ENCODE measurements at regions not wholly inside any gene's neighbourhood (a gene's known extent, or its start where the extent isn't known, plus 50 kb on each side); places are given as distances from the start of the nearest gene placed in this dataset.

DNA sequence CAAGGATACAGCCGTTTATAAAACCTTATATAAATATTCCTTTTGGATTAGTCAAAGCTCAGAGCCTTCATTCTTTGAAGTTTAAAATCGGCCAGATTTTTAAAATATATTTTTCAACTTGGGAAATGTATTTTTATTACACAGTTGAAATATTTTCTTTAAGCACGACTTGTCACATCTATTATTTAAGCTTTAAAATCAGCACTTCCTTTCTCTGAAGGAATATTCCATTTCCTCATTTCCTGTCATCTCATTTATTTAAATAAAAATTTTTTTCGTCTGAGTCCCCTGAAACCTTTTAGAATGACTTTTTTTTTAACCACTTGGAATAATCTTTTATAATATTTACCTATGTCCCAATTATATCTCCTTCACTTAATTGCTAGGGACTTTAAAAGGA, 107.5 kb upstream of the PDE3A start:
- no peak for DNase-seq (ENCODE audit: low read depth in 2 of 2)

DNA sequence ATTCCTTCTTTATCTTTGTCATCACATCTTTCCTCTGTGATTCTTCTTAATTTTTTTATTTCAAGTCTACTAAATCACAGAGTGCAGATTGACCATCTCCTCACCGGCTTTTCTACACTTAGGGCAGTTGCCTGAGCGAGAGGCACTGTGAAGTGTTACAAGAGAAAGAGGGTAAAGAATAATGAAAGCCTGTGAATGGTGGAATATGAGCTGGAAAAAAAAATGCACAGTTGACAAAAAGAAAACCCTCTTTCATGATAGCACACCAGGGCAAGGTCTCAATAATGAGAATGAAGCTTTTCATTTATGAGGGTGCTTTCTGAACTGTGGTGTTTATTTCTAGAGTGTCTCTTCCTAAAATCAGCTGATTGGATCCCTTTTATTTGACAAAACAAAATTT, 106.2 kb upstream of the PDE3A start:
- no peak for DNase-seq (ENCODE audit: low read depth in 2 of 2)

DNA sequence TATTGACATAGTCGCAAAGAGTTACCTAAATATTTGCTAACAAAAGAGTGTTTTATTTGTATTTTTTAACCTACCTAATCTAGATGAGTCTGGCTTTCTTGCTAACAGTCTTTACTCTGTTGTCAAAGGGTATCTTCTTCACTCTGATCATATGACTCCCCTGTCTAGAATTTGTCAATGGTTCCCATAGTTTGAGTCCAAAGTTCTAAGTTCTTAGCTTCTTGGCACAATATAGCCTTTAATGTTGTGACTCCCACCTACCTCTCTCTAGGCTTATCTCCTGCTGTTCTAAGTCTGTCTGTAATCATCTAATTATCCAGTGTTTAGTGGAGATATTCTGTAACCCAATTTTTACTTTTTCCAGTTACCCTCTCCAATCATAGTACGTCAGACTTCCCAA, 104.3 kb upstream of the PDE3A start:
- no peak for DNase-seq (ENCODE audit: low read depth in 2 of 2)

DNA sequence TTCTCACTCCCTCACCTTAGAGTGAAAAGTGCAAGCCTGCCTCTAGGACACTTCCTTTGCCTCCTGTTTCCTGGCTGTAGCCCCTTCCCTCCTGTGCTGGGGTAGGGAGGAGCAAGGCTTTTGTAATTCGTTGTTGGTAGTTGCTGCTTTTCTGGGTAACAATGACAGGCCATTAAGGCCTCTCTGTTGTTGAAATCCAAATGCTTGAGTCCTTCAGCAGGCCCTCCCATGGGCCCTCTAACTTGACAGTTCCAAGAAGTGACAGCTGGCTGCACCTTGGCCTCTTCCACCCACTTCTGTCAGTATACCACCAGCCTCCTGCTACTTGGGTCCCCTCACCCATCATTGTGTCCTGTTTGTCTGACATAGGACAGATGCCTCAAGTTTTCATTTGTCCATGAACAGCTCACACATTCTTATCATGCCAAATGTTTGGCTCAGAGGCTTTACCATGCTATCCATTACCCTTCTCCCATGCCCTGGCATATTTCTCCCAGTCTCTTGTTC, 103.7 kb upstream of the PDE3A start:
- no peak for DNase-seq (ENCODE audit: low read depth in 2 of 2)

DNA sequence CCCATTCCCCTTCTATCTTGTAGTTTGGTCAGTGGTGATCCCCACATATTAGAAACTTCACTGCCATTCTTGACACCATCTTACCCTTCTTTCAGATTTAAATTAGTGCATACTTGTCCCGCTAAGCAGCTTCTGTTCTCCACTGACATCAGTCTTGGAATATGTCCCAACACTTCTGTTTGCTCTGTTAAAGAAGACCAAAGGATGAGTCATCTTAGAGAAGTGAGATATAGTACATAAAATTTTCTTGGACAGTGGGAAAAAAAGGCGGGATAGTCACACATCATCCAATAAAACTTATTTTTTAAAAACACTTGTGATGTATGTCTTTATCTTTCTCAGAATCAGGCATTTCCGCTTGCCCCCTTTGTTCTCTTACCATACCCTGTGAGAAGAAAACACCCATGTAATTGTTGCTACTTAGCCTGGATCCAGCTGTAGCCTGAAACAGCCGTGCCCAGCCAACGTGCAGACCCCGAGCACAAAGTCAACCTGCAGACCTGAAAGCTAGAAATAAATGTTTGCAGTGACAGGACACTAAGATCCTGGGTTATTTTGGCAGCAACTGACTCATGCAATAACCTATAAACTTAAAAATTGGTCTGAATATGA, 100.1 kb upstream of the PDE3A start:
- no peak for DNase-seq (ENCODE audit: low read depth in 2 of 2)

DNA sequence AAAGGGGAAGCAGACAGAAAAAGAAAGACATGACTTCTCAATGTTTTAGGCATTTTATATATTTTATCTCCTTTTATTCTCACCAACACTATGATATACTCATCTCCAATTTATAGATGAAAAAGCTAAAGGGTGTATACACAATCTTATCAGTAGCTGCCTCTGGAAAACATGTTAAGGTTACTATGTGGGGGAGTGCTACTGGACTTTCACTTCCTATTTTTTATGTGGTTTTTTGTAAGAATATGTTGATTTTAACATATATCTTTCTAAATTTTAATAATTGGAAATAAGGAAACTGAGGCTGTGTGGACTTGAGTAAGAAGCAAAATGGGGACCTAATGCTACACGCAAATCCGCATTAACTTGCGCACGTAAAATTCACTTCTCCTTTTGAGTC, 99.6 kb upstream of the PDE3A start:
- no peak for DNase-seq (ENCODE audit: low read depth in 2 of 2)

DNA sequence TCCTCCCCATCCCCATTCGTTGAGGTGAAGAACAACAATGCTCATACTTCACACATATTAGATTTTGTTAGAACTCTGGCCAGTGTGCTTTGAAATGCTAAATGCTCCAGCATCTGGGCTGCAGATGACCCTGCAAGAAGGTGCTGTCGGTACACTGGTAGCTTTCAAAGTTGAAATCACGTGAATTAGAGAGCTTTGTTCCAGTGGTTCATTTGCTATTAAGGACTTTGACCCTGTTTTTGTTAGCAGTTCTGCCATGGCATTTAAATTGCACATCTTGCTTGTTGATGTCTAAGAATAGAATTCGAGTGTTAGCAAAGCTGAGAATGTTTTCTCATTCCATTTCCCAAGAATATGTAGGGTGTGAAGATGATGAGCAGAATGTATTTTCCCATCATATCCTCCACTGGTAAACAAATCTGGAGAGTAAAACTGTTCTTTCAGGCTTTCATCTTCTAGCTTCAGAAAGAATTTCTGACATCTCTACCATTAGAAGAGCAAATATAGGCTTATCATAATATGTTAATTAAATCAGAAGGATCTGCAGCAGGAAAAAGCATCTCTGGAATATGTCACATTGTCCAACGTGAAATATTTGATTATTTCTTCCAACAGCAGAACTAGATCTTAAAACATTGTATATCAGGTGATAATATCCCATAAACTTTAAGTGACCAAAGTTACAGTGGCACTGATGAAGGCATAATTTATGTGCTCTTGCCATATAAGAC, 98.8 kb upstream of the PDE3A start:
- no peak for DNase-seq (ENCODE audit: low read depth in 2 of 2)

DNA sequence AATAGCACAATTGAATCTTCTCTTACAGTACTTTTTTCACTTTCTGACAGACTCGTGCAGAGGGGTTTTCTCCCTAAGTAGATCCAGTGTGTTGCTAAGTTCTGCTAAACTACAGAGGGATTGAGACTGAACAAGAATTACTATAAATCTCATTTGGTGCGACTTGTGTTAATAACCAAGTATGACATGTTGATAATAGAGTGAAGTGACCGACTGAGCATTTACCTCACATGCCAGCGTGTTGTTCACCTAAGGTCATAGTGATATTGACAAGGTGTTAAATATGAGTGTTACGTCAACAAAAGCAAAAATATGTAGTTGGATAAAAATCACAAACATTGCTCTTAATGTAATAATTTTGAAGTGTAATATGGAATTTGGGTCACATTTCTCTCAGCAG, 97.8 kb upstream of the PDE3A start:
- no peak for DNase-seq (ENCODE audit: low read depth in 2 of 2)

DNA sequence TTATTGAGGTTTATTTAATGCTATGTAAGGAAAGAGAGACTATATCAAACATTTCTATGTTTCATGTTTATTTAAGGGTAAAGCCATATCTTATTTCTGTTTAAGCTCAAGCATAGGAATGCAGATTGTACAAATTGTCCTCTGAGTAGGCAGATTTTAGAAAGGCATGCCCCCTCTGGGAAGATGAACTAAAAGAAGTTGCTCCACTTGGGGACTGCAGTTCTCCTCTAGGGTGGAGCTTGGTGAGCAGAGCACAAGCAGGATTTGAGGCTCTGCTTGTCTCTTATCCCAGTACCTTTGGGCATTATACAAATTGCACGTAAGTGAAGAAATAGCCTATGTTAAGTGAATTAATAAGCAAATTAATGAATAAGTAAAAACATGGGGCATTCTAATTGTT, 96.2 kb upstream of the PDE3A start:
- DNase-seq (ENCODE audit: low read depth in 2 of 2) = no peak

DNA sequence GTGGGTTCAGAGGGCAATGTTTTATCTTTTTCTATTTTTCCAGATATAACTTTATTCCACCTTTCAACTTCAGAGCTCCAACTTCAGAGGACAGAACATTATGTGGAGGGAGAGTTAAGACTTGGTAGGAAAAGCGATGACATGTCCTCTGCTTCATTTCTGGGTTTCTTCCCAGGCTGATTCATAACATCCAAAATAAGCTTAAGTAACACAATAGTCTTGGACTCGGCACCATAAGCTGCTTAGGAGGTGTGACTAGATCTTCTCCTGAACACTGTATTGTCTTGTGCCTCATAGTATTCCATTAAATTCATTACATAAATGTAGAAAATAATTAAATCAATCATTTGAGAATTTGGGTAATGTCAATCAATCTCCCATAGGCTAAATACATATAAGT, 95.5 kb upstream of the PDE3A start:
- DNase-seq (ENCODE audit: low read depth in 2 of 2) = no peak

DNA sequence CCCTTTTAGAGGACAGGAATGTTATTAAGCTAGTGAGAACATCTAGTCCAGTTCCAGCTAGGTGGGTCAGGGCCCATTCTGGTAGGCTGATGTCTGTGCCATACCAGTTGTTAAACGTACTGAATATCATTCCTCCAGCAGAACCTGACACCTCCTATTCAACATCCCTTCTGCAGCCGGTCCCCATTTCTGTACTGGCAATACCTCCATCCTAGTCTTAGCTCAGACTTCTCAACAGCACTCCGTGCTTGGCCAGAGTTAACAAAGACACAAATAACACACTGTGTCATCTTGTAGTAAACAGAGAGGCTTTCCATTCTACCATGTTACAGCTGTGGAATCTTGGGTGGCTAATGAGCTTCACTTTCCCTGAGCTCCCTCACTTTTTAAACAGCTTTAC, 94.3 kb upstream of the PDE3A start:
- no peak for DNase-seq (ENCODE audit: low read depth in 2 of 2)

DNA sequence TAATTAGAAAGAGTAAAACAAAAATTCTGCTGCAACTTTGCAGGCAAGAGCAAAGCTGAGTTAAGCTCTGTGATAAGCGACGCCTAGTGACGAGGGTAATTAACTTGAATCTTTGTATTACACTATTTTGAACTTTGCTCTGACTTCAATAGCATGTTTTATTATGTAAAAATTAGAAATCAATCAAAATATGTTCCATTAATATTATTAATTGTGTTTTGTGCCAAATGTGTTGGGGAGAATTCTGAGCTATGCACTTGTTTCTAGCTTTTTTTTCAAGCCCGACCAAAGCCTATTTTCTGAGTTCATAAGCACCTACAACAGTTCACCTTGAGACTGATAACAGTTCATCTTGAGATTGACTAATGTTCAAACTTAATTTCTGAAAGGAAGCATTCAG, 90.1 kb upstream of the PDE3A start:
- DNase-seq (ENCODE audit: low read depth in 2 of 2) = no peak

DNA sequence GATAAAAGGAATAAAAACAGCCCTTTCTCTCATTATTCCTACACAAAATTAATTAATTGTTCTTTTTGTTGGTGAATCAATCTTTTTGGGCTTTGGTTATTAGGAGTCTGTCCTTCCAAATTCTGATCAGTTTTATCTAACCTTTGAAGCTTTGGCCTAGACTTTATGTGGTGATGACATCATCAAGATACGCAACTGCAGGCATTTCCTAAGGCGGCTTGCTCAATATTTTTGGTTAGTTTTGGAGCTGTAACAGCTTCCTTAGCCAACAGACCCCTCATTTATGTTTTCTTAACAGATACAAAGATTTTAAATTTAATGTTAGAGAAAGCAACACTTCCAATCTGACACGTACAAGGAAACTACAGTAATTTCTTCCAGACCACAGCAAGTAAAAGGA, 87.8 kb upstream of the PDE3A start:
- DNase-seq (ENCODE audit: low read depth in 2 of 2) = no peak

DNA sequence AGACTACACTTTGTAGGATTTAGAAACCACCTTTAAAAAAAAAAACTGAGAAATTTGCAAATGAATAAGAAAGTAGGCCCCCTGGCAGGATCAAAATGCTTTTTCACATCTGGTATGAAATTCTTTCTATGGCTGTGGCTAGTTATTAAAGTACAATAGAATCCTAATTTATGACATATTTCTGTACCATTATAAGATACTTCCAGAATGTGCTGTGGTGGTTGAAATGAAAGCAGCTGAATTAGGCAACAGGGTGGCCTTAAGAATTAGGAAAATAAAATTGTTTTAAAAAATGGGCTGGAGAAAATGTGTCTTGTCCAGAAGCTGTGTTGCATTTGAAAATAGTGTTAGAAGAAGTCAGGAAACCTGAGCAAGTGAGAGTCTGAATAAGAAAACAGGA, 85.9 kb upstream of the PDE3A start:
- no peak for DNase-seq (ENCODE audit: low read depth in 2 of 2)

DNA sequence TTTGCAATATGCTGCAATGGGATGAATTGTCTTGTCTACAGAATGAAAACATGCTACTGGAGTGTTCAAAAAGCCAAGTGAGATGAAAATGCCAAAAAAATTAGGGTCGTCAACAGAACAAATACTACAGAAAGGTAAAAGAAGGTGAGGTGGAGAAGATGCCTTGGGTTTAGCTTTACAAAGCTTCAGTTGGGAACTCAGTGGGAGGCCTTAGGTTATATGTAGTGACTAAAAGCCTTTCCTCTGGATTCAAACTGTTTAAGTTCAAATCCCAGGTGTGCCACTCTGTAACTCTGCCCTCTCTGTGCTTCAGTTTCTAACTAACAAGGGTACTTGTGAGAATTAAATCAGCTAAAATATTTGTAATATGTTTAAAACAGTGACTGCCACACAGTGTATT, 84.9 kb upstream of the PDE3A start:
- no peak for DNase-seq (ENCODE audit: low read depth in 2 of 2)

DNA sequence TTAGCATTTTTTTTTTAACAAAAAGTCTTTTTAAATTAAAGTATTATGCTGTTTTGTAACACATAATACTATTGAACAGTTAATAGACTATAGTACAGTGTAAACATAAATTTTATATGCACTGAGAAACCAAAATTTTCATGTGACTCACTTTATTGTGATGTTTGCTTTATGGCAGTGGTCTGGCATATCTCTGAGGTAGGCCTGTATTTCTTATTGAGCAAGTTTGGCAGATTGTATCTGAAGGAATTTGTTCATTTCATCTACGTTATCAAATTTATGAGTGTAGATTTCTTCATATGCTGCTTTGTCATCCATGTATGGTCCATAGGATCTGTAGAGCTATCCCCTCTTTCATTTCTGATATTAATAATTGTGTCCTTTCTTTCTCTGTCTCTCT, 78.8 kb upstream of the PDE3A start:
- DNase-seq (ENCODE audit: low read depth in 2 of 2) = no peak

DNA sequence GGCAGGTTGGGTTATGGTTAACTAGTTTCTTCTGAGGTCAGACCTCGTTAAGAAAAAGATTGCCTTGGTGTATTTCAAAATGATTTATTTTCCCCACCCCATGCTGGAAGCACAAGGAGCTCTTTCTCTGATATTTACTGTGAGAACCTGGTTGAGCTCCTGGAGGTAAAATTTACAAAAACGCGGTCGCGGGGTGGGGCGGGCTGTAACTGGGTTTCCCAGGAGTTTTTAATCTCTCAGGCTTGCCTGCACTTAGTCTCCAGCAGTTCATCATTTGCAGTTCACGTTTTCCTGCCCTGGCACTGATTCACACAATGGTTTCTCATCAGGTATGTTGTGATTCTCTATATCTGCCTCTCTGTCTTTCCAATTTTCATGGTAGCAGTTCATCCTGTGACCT, 67.9 kb upstream of the PDE3A start:
- DNase-seq (ENCODE audit: low read depth in 2 of 2) = no peak

DNA sequence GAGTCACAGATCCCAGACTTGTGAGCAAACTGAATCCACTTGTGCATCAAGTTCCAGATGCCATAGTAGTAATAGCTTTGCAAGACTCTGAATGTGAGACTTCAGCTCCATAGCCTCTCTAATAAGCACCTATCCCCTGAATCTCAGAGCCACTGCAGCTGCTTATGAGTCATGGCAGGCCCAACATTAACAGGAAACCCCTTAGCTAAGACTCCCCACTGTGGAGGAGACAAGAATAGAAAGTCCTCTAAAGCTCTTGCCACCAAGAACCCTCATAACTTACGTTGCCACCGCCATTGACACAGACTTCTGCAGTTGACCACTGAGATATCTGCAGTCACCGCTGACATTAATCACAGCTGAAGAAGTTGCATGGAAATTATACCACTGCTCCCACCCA, 62.9 kb upstream of the PDE3A start:
- DNase-seq (ENCODE audit: low read depth in 2 of 2) = no peak

DNA sequence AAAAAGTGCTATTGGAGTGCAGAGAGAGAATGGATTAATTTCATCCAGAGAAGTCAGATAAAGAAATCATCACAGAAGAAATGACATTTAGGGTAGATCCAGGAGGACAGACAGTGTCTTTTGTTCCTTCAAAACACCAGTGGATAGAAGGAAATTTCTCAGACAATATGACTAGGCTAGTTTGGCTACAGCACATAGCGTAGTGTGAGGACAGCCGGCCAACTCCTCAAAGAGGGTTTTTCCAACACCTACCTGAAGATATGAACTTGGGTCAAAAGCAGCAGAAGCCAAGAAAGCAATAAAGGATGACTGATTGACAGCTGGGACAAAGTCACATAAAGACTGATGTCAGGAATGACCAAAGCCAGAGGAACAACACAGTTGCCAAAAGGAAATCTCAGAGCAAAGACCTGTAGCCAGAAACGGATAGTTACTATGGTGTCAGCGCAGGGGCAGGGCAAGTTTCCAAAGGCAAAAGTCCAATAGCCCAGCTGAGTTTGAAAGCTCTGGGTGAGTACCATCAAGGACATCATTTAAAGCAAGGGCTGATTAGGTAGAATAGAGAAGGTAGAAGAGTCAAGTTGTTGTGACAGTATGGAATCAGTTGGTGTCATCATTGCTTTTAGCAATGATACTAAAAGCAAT, 58.7 kb upstream of the PDE3A start:
- DNase-seq (ENCODE audit: low read depth in 2 of 2) = no peak

DNA sequence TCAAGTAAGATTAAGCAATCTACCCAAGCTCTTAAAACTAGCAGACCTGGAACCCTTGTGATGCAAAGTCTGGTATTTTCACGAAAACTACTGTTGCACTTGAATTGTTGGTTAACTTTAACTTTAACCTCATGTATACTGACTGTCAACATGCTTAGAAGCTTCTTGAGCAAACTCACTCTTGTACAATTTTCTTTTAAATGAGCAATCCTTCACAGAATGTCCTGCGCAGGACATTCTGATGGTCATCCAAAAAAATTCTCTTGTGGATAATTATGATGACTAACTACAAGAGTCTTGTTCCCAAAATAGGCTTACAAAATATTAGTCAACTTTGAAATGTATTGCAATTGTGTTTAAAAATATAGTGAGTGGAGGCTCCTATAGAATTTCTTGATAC, 54.0 kb upstream of the PDE3A start:
- DNase-seq (ENCODE audit: low read depth in 2 of 2) = no peak

DNA sequence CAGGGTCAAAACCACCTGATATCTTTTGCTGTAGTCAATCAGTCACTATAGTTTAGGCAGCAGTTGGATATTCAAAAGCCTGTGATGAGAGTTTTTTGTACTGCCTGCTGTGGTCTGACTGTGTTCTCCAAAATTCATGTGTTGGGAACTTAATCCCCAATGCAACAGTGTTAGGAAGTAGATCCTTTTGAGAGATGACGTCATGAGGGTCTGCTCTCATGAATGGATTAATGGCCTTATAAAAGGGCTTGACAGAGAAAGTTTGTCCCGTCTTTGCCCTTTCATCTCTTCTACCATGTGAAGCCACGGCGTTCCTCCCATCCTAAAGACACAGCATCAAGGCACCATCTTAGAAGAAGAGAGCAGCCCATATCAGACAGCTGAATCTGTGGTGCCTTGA, 50.8 kb upstream of the PDE3A start:
- DNase-seq (ENCODE audit: low read depth in 2 of 2) = no peak
